ENCODE measurements at regions not wholly inside any gene's neighbourhood (a gene's known extent, or its start where the extent isn't known, plus 50 kb on each side); places are given as distances from the start of the nearest gene placed in this dataset.

DNA sequence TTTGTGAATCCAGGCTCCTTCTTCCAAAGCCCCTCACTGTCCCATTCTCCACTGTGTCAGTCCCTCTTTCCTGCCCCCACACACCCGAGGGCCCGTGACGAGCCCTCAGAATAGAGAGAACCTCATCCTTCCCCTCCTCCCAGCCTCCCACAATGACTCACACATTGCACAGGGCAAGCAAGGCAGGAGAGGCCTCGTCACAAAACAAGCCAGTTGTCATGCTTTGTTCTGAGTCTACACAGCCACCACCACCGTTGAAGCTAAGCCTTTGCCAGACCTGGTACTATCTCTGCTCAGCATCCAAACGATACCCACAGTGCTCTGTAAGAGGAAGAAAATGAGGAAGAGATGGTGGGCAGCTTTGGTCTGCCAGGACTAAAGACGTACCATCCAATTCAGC, 142.2 kb upstream of the ZNF366 start:
- TF ChIP-seq, protein P1, sequence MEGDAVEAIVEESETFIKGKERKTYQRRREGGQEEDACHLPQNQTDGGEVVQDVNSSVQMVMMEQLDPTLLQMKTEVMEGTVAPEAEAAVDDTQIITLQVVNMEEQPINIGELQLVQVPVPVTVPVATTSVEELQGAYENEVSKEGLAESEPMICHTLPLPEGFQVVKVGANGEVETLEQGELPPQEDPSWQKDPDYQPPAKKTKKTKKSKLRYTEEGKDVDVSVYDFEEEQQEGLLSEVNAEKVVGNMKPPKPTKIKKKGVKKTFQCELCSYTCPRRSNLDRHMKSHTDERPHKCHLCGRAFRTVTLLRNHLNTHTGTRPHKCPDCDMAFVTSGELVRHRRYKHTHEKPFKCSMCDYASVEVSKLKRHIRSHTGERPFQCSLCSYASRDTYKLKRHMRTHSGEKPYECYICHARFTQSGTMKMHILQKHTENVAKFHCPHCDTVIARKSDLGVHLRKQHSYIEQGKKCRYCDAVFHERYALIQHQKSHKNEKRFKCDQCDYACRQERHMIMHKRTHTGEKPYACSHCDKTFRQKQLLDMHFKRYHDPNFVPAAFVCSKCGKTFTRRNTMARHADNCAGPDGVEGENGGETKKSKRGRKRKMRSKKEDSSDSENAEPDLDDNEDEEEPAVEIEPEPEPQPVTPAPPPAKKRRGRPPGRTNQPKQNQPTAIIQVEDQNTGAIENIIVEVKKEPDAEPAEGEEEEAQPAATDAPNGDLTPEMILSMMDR (IDR thresholded peaks at IDR 0.05; ENCODE audit: control extremely low read depth in 1 of 3, insufficient read depth in 1 of 3, low read depth in 1 of 3, low read length in 3 of 3) = no peak
- TF ChIP-seq, protein P2, sequence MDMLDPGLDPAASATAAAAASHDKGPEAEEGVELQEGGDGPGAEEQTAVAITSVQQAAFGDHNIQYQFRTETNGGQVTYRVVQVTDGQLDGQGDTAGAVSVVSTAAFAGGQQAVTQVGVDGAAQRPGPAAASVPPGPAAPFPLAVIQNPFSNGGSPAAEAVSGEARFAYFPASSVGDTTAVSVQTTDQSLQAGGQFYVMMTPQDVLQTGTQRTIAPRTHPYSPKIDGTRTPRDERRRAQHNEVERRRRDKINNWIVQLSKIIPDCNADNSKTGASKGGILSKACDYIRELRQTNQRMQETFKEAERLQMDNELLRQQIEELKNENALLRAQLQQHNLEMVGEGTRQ (IDR thresholded peaks at IDR 0.05; ENCODE audit: low read length) = no peak
- no peak for TF ChIP-seq RXRA (IDR thresholded peaks at IDR 0.05; ENCODE audit: insufficient read depth, low read depth, low read length)
- TF ChIP-seq JUN (IDR thresholded peaks at IDR 0.05; ENCODE audit: low read depth, low read length) = no peak
- TF ChIP-seq, protein P3, sequence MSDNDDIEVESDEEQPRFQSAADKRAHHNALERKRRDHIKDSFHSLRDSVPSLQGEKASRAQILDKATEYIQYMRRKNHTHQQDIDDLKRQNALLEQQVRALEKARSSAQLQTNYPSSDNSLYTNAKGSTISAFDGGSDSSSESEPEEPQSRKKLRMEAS (IDR thresholded peaks at IDR 0.05) = no peak
- no peak for TF ChIP-seq KDM1A (IDR thresholded peaks at IDR 0.05; ENCODE audit: borderline replicate concordance, low read length)
- no peak for TF ChIP-seq YY1 (IDR thresholded peaks at IDR 0.05; ENCODE audit: low read depth, low read length)
- TF ChIP-seq POLR2AphosphoS5 (IDR thresholded peaks at IDR 0.05; ENCODE audit: low read depth, low read length) = no peak
- no peak for TF ChIP-seq CBX5 (IDR thresholded peaks at IDR 0.05; ENCODE audit: low read depth, low read length)
- no peak for TF ChIP-seq MAFK (IDR thresholded peaks at IDR 0.05; ENCODE audit: low read depth, low read length)
- no peak for TF ChIP-seq EGR1 (IDR thresholded peaks at IDR 0.05; ENCODE audit: borderline replicate concordance, low read depth, low read length)
- no peak for TF ChIP-seq ASH2L (IDR thresholded peaks at IDR 0.05; ENCODE audit: low read length)
- TF ChIP-seq SP1 (IDR thresholded peaks at IDR 0.05; ENCODE audit: low read depth, low read length) = no peak

Data from H1 (cell line).